ENCODE measurements at regions not wholly inside any gene's neighbourhood (a gene's known extent, or its start where the extent isn't known, plus 50 kb on each side); places are given as distances from the start of the nearest gene placed in this dataset.

DNA sequence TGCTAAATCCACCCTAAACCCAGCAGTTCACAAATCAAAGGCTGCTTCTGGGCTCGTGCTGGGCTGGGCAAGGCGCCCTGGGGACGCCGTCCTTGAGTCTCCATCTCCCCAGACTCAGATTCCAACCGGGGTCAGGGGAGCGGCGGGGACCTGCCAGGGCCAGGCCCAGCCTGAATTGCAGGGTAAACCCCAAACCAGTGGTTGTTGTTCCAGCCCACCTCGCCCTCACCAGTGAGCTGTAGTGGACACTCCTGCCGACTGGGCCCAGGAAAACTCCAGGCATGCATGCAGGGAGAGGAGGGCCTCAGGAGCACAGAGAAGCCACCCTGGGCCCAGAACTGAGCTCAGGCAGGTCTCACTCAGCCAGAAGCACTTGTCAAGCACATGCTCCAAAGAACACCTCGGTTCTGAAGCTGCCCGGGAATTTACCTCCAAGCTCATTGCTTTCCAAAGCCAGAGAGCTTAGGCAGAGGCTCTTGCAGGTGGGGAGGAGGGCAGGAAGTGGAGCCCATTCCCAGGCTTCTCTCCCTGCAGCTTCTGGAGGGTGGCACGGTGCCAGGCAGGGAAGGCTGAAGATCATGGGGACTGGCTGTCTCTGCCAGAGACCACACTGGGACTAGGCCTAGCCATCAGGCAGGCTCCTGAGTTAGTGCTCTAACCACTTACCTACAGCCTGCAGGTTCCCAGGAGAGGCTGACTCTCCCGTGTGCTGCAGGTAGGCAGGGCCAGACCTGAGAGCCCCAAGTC lies 437.0 kb downstream of the MATN1 start:
- TF ChIP-seq JUN (IDR thresholded peaks at IDR 0.05), result no peak
- TF ChIP-seq, protein P1, sequence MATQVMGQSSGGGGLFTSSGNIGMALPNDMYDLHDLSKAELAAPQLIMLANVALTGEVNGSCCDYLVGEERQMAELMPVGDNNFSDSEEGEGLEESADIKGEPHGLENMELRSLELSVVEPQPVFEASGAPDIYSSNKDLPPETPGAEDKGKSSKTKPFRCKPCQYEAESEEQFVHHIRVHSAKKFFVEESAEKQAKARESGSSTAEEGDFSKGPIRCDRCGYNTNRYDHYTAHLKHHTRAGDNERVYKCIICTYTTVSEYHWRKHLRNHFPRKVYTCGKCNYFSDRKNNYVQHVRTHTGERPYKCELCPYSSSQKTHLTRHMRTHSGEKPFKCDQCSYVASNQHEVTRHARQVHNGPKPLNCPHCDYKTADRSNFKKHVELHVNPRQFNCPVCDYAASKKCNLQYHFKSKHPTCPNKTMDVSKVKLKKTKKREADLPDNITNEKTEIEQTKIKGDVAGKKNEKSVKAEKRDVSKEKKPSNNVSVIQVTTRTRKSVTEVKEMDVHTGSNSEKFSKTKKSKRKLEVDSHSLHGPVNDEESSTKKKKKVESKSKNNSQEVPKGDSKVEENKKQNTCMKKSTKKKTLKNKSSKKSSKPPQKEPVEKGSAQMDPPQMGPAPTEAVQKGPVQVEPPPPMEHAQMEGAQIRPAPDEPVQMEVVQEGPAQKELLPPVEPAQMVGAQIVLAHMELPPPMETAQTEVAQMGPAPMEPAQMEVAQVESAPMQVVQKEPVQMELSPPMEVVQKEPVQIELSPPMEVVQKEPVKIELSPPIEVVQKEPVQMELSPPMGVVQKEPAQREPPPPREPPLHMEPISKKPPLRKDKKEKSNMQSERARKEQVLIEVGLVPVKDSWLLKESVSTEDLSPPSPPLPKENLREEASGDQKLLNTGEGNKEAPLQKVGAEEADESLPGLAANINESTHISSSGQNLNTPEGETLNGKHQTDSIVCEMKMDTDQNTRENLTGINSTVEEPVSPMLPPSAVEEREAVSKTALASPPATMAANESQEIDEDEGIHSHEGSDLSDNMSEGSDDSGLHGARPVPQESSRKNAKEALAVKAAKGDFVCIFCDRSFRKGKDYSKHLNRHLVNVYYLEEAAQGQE (IDR thresholded peaks at IDR 0.05), result no peak
- TF ChIP-seq, protein P2, sequence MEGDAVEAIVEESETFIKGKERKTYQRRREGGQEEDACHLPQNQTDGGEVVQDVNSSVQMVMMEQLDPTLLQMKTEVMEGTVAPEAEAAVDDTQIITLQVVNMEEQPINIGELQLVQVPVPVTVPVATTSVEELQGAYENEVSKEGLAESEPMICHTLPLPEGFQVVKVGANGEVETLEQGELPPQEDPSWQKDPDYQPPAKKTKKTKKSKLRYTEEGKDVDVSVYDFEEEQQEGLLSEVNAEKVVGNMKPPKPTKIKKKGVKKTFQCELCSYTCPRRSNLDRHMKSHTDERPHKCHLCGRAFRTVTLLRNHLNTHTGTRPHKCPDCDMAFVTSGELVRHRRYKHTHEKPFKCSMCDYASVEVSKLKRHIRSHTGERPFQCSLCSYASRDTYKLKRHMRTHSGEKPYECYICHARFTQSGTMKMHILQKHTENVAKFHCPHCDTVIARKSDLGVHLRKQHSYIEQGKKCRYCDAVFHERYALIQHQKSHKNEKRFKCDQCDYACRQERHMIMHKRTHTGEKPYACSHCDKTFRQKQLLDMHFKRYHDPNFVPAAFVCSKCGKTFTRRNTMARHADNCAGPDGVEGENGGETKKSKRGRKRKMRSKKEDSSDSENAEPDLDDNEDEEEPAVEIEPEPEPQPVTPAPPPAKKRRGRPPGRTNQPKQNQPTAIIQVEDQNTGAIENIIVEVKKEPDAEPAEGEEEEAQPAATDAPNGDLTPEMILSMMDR (IDR thresholded peaks at IDR 0.05), result no peak
- no peak for TF ChIP-seq POLR2A (IDR thresholded peaks at IDR 0.05; ENCODE audit: low read length)
- no peak for TF ChIP-seq FOSL2 (IDR thresholded peaks at IDR 0.05)
- no peak for TF ChIP-seq FOSL2 (CRISPR knock-in tag; IDR thresholded peaks at IDR 0.05)
- no peak for TF ChIP-seq POLR2AphosphoS2 (conservative IDR thresholded peaks at IDR 0.05; ENCODE audit: low read length)
- TF ChIP-seq, protein P3, sequence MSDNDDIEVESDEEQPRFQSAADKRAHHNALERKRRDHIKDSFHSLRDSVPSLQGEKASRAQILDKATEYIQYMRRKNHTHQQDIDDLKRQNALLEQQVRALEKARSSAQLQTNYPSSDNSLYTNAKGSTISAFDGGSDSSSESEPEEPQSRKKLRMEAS (IDR thresholded peaks at IDR 0.05), result no peak
- no peak for TF ChIP-seq HDAC2 (IDR thresholded peaks at IDR 0.05)
